GM18951 (cell line): ENCODE measurements at regions not wholly inside any gene's neighbourhood (a gene's known extent, or its start where the extent isn't known, plus 50 kb on each side); places are given as distances from the start of the nearest gene placed in this dataset.

Experiments used
- POLR2A ChIP-seq: IDR thresholded peaks from 4 replicates; pipeline ENCODE4 v1.6.1; 2011; ENCODE audit warnings: mild to moderate bottlenecking; ENCODE audit not compliant: insufficient read length, insufficient read depth; ENCODE audit errors: extremely low read depth
- in situ Hi-C: fragments of 300-500 bp; cut with MboI; formaldehyde crosslinking; loops from one replicate; pipeline ENCODE4 v1.12.0; 2022; ENCODE audit warnings: low sequenced_read_pairs, mixed read lengths, inconsistent platforms; ENCODE audit not compliant: unreplicated experiment

DNA sequence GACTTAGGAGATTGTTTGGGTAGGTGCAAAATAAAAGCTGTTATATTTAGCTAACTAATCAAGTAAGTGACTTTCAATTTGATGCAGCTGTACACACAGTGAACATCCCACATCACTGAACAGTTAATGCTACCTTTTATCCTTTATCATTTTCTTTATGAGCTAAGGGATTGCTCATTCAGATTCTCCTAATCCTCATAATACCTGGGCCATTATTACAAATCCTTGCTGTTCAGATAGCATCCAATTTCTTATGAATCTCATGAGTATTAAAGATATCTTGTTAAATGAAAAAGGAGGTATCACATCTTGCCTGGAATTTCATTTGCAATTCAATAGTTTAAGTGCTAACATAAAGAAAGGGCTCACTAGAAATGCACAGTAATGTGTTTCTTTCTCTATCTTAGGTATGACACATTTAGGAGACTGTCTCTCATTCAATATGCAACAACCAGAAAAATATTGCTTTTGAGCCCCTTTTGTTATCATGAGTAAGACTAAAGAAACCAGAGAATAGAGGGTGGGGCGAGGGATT, 918.5 kb downstream of the CBLN2 start:
- TF ChIP-seq POLR2A, result no peak
- in situ Hi-C loops, result no loop called here

DNA sequence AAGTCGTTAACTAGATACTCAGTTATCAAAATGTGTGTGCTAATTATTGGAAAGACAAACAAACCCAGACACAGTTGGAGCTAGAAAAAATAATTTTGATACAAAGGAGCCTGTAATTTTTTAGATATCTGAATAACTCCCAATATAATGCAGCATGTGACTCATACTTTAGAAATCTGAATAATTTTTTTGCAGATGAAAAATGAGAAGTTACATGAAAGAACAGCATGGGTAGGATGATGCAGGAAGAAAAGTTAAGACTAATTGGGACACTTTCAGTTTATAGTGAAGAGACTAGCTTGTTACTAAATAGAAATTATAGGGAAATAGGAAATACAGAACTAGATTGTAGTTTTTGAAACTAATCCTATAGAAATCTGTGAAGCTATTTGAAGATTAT, 945.8 kb downstream of the CBLN2 start:
- TF ChIP-seq POLR2A, result no peak
- in situ Hi-C loops, result no loop called here

DNA sequence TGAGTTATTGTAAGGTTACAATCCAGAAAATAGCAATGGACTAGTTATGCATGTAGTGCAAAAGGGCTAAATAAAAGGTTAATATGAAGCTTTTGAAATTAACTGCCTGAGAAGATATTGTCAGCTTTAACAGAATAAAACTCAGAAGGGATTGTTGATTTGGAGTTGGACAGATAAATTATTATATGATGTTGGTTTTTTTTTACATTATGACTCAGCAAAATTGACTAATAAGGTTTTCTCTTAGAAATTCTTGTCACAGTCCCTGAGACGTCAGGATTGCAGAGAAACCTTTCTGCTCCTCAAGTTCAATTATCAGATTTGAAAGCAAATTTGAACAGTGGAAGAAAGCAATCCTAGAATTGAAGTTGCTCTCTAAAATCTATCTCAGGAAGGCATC, 946.9 kb downstream of the CBLN2 start:
- TF ChIP-seq POLR2A, result no peak
- in situ Hi-C loops, result no loop called here

DNA sequence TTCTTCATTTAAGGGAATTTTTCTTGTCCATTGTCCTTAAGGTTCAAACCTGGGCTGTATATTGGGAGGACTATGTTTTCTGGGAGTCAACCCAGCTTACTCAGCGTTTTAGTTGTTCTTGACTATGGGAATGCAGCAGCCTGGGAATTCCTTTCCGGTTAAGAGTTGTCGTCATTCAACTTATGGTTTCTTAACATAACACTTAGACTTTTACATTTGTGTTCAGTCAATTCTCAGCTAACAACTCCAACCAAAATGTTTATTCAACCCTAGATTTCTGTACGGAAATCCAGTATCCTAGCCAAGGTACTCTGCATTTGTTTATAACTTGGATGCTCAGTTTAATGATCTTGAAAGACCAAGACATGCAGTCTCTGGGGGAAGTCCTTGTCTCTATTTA, 960.9 kb downstream of the CBLN2 start:
- in situ Hi-C loops, result no loop called here
- no peak for TF ChIP-seq POLR2A

DNA sequence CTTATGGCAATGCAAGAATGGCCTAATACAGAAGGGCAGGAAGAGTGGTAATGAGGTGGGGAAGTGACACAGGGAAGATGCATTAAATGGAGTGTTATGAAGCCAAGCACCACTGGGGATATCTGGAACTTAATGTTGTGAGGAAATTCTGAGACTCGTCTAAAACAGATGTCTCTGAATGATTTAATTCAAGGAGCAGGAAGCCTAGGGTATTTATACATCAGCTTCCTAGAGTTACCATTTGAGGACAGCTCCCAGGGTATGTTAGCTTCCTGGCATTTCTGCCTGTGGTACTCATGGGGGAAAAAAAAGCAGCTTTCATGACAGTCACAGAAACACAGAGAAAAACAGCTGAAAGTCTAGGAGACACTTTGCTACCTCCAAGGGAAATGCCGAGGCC, 989.5 kb downstream of the CBLN2 start:
- in situ Hi-C loops, result no loop called here
- TF ChIP-seq POLR2A, result no peak

DNA sequence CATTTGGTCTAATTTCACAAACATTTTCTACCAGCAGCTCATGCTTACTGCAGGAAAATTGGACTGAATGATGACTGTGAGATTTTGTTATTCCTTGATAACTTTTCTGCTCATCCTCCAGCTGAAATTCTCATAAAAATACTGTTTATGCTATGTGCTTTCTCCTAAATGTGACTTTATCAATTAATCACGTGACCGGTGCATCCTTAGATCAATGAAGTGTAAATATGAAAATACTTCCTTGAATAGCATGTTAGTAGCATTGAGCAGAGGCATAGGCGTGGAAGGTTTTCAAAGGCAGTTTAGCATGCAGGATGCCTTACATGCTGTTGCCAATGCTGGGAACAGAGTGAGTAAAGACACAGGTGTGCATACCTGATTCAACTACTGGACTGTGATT, 1002.5 kb downstream of the CBLN2 start:
- no peak for TF ChIP-seq POLR2A
- in situ Hi-C loops, result no loop called here

DNA sequence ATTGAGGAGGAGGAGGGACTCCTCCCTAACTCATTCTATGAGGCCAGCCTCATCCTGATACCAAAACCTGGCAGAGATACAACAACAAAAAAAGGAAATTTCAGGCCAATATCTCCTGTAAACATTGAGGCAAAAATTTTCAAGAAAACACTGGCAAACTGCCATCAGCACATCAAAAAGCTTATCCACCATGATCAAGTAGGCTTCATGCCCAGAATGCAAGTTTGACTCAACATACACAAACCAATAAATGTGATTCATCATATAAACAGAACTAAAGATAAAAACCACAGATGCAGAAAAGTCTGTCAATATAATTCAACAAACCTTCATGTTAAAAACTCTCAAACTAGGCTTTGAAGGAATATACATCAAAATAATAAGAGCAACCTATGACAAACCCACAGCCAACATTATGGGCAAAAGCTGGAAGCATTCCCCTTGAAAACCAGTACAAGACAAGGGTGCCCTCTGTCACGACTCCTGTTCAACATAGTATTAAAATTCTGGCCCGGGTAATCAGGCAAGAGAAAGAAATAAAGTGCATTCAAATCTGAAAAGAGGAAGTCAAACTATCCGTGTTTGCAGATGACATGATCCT, 1014.3 kb downstream of the CBLN2 start:
- in situ Hi-C loops, result no loop called here
- no peak for TF ChIP-seq POLR2A

DNA sequence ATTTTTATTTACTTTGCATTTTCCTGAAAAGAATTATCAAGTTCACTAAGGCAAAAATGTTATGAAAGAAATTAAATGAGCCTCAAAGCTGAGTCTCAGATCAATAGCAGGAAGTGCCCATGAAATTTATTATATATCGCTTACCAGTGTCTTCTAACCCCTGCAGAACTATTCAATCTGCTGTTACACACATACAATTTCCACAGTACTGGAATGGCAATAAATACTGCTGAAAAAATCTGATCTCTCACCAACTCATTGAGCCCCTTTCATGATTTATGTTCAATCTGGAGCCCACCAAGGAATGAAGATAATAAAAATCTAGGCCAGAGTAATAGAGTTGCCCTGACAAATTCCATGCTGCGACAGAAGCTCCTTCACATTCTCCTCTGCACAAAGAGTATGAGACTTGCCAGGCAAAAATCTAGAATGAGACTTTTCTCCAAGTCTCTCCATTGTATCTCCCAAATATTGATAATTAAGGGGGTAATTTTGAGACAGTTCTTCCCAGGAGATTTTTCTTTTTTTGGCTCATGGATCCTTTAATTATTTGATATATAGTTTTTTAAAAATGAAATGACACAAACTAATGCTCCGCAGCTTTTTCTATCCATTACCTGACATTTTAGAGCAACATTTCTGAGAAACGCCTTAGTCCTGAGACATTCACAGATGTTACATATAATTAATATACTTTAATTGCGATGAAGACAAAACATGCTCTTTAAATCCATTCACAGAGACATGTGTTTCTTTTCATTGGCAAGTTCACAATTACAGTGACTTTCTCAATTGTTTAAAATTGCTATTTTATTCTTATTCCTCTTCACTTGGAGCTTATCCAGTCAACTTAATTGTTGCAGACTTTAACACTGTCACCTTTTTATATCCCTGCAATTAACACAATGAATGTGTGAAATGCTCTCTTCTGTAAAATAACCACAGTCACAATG, 1020.4 kb downstream of the CBLN2 start:
- no peak for TF ChIP-seq POLR2A
- in situ Hi-C loops, result no loop called here

DNA sequence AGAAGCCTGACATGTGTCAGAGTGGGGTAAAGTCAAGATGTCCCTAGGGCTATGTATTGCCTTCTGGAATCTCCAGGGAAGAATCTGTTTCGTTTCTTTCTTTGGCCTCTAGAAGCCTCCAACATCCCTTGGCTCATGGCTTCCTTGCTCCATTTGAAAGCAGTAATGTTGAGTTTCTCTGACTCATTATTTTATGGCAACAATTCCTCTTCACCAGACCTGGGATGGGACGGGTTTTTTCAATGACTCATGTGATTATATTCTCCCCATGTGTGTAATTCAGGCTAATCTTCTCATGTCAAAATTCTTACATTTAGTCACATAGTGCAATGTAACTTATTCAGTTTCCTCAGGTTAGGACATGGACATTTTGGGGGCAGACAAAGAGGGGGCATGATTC, 1038.6 kb downstream of the CBLN2 start:
- in situ Hi-C loops, result no loop called here
- TF ChIP-seq POLR2A, result no peak

DNA sequence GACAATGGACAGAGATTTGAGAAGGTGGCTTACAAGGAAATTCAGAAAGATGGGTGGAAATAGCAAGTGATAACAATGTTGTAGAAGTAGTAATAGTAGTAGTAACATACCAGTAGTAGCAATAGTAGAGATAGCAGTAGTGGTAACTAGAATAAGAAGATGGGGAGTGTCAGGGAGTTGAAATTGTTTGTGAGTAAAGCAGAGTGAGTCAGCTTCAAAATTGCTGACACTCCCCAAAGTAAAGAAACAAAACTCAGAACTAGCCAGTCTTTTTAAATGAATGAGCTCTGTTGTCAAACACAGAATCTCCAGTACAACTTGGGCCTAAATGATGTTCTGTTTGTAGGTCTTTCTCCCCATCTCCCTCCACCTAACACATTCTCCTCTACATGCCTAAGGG, 1040.9 kb downstream of the CBLN2 start:
- in situ Hi-C loops, result no loop called here
- TF ChIP-seq POLR2A, result no peak

DNA sequence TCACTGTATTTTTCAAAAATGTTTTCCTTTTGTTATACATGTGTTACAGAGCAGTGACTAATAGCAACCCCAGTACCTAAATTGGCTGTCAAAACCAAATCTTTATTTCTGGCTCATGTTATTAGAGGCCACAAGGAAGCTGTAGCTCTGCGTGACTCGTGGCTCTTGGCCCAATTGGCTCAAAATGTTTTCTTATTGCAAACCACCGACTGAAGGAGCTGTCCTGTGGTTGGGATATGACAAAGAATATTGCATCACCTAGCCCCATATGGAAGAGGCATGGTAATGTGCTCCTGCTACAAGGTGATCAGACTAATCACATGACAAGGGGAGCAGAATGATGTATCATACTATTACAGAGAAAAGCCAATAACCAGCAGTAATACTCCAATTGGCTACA, 1058.5 kb downstream of the CBLN2 start:
- TF ChIP-seq POLR2A, result no peak
- in situ Hi-C loops, result no loop called here

DNA sequence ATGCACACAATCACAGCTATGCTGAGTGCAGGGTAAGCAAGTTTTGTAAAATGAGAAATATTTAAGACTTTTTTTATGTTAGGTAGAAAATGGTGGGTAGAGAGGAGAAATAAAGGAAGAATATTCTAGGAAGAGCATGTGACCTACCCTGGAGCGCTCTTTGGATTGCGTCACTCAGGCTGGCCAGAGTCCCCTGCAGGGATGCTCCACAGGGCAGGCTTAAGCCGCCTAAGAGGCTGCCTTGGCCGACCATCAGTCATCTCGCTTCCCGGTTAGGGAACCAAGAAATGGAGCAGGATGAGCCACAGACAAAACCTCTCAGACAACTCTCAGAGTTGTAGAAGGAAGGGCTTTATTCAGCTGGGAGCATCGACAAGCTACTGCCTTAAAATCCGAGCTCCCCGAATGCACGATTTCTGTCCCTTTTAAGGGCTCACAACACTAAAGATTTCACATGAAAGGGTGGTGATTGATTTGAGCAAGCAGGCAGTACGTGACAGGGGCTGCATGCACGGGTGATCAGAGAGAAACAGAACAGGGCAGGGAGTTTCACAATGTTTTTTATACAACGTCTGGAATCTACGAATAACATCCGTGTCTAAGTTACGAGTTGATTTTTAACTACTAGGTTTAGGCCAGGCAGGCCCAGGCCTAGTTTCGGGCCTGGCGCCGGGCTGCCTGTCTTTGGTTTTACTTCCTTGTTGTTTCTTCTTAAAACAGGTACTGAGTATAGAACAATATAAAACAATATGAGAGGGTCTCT, 1072.0 kb downstream of the CBLN2 start:
- in situ Hi-C loops, result no loop called here
- TF ChIP-seq POLR2A, result no peak

DNA sequence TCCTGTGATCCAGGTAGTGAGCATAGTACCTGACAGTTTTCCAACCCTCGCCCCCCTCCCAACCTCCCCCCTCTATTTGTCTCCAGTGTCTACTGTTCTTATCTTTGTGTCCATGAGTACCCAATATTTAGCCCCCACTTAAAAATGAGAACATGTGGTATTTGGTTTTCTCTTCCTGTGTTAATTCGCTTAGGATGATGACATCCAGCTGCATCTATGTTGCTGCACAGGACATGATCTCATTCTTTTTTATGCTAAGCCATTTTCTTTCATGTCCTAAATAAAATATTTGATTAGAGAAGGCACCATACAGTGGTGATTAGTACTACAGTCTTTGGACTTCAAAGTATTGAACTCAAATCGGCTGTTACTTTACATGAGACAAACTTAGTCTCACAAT, 1087.9 kb downstream of the CBLN2 start:
- TF ChIP-seq POLR2A, result no peak
- in situ Hi-C loops, result no loop called here

DNA sequence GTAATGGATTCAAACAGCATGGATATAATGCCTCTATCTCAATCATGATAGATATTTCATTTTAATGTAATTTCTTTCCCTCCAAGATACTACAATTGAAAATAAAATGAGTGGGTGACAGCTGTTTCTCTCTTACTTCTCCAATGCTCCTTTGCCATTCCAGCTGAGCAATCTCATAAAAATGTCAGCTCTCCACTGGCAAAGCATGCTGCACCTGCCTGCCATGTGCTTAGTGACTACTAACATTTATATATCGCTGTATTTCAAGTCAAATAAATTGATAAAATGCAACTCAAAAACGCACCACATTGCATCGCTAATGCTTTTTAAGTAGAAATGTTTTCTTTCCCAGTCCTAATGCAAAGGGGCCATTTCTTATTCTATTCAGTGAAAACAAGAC, 1093.9 kb downstream of the CBLN2 start:
- no peak for TF ChIP-seq POLR2A
- in situ Hi-C loops, result no loop called here
